ENCODE measurements at regions not wholly inside any gene's neighbourhood (a gene's known extent, or its start where the extent isn't known, plus 50 kb on each side); places are given as distances from the start of the nearest gene placed in this dataset.

DNA sequence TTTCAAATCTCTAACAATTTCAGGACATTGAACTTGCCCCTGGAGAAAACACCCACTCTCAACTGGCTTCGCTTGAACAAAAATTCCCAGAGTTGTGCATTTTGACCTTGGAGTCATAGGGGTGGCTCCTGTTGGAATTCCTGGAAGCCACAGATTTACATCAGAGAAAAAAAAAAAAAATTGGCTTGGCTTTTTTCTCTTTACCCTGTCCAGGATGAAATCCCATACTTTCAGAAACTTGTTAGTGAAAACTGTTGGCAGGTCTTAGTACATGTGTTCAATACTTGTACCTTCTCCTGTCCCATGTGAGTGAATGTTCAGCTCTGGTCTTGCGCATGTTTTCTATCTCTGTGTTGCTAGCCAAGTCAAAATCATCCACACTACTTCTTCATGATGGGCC is 228.8 kb downstream of the TGFB2 start:
- no peak for TF ChIP-seq EZH2 (IDR thresholded peaks at IDR 0.05)
- TF ChIP-seq POLR2AphosphoS5 (IDR thresholded peaks at IDR 0.05; ENCODE audit: borderline replicate concordance, low read depth, low read length), result no peak
- TF ChIP-seq FOXP2 (optimal IDR thresholded peaks at IDR 0.05; ENCODE audit: control extremely low read depth, extremely low read length, insufficient read depth), result no peak
